ENCODE measurements at regions not wholly inside any gene's neighbourhood (a gene's known extent, or its start where the extent isn't known, plus 50 kb on each side); places are given as distances from the start of the nearest gene placed in this dataset.
A peak's percentile ranks its signal among the peaks of the same experiment; 100 is the strongest.
"Not testable (repeated sequence)": the region's sequence is repeated elsewhere in the genome, so short reads cannot be mapped to it uniquely, and the experiment has no call there.

DNA sequence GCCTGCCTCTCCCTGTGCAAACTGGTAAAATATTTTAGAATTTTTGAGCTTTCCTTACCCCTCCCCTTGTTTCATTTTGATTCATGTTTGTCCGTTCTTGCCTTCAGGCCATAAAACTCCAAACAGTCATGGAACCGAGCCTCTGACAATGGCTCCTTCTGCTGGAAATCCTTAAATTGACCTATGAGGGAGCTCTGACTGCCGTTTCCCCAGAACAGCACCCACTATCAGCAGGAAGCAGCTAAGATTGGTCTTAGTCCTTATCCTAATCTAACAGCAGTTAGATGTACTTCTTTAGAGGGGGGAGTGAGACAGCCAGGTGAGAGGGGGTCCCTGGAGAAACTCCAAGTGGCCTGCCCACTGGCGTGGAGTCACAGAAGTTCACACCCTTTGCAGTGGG is 106.7 kb downstream of the FAM174A start:
- no peak for DNase-seq

DNA sequence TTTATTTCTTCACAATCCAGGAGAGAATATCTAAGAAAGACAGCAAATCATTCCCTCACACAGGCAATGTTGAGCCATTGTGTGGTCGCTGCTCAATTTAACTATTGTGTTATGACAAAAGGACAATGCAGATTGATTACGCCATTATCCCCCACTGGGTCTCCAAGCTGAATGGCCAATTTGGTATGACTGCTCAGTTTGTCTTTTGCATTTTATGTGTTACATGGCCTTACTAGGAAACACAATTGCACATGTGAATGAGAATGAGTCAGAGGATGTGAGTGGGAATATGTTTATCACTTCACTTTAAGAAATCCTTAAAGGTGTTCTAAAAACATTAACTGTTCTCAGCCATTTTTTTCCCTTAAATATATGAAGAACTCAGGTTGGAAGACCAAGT is 108.3 kb downstream of the FAM174A start:
- no peak for DNase-seq

DNA sequence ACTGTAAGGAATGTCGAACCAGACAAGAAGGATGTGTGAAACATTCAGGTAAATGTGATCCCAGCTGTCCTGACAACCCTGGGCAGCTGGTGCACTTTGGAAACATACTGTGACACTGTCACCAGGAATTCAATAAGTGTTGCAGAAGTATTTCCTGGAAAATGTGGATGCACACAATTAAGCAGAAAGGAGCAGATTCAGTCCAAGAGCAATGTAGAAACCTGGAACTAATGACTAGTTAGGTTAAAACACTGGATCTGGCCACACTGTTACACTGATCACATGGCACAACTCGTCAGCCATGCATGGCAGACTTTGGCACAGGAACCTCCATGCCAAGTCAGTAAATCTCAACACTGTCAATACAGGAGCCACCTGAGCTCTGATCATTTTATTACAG is 109.0 kb downstream of the FAM174A start:
- no peak for DNase-seq

DNA sequence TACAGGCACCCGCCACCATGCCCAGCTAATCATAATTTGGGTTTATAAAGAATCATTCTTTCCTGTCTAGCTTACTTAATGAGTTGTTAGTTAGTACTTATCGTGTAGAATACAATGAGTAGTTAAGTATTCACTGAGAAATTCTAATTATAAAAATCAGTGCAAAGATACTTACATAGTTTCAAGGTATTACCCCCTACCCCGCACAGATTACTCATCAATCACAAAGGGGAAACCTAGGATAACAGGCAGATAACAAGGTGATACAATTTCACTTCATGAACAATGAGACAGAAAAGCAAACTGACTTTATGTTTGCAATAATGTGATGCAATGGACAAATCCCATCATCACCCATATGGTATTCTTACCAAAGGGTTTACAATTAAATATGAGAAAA is 109.6 kb downstream of the FAM174A start:
- DNase-seq, result no peak

DNA sequence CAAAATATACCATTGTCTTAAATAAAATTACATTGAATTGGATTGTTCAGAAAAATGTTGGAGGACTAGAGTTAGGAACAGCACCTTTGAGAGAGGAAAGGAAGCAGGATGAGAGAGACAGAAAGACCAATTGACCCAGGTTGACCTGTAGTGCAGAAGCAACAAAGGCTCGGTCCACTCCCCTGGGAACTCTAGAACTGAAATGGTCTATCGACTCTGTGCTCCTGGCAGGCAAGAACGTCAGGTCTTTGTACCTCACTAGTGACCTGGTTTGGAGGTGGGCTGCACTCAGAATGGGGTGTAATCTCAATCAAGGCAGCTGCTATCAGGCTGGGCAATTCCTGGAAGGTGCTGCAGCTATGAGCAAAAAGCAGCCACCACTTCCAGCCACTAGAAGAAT is 110.8 kb downstream of the FAM174A start:
- no peak for DNase-seq

DNA sequence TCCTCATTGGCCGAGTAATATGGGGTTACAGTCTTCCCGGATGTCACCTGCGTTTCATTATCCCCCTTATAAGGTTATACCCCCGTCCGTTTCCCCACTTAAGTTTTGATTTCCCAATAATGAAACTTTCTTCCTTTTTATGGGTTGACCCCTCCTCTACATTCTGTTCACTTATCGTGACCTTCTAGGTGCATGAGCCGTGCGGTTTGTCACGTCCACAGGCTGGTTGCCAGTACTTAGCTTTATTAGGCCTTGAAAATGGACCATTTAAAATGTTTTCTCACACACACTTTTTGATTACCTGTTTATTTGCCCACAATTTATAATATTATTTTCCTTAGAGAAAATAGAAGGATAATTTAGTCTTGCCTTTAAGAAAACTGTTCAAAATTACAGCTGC is 111.5 kb downstream of the FAM174A start:
- no peak for DNase-seq

DNA sequence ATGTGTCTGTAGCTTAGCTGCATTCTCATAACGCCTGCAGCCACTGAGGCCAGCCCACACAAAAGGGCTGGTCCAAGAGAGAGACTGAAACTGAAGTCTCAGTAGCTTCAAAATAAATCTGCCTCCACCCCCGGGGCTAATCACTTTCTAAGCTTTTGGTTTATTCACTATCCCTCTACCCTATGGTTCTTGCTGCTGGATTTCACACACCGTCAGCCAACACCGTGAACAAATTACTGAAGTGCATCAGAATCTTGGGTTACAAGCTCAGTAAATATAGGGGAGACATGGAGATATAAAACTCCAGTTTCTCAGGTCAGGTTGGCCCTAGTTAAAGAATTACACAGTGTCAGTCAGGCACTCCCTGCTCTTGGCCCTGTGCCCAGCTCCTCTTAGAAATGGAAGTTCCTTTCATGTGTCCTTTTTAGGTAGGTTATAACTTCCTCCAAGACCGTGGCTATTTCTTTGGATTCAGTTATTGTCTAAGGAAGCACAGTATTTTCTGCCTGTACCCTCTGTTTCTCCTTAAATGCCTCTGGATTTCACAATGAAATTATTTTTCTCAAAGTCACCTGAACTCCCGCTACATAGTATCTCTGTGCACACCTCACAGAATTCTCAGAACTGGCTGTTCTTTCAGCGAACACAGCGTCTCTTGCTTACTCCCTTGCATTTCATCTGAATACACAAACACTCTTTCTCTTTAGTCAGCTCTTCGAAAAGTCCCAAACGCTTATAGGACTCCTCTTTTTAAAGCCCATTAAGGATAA is 112.5 kb downstream of the FAM174A start:
- DNase-seq, result peak in 1 of 2 experiments; percentile 9

DNA sequence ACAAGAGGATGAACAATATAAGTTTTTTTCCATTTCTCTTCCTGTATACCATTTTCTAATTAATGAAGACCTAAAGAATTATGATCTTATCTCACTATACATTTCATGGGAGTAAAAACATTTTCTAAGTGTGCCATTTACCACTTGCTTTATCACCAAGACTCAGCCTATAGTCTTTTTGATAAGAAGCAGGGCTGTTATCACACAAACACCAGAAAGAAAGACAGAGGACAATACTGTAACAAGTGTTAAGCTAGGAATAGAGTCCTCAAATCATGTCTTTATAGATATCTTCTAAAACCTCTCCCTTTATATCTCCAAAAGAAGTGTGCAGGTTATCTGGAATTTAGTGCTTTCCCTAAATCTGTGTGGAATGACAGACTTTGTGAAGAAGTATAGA is 119.7 kb downstream of the FAM174A start:
- no peak for DNase-seq

DNA sequence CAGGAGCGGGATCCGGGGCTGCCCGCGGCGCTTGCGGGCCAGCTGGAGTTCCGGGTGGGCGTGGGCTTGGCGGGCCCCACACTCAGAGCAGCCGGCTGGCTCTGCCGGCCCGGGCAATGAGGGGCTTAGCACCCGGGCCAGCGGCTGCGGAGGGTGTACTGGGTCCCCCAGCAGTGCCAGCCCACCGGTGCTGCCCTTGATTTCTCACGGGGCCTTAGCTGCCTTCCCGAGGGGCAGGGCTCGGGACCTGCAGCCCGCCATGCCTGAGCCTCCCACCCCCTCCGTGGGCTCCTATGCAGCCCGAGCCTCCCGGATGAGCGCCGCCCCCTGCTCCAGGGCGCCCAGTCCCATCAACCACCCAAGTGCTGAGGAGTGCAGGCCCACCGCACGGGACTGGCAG is 121.6 kb downstream of the FAM174A start:
- not testable (repeated sequence) for DNase-seq

DNA sequence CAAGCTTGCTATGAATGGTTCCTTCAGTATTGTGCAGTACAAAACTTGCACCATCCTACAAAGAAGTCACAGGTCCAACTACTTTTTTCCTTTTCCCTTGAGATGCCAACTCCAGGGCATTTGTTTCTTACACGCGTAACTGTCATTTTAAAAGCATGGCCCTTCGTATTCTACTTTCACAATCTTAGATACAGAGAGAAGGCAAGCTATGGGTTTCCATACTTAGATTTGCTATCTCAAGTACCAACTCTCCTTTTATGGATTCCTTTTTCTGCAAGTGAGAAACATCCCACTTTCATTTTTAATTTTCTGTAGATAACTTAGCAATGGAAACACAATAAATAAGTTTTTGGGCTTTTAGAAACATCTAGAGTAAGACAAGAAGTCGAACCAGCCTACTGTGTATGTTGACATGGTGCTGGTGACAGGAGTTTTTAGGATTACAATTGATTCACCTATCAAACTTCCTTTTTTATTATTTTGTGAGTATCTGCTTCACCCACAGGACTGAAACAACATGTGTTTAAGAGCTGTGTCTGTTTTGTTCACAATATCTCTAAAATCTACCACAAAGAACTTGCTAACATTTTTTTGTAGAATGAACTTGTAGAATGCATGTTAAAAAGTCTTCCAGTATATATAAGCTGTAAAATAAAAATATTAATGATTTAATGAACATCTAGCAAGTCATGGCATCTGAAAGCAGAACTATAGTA is 124.1 kb downstream of the FAM174A start:
- DNase-seq, result no peak

DNA sequence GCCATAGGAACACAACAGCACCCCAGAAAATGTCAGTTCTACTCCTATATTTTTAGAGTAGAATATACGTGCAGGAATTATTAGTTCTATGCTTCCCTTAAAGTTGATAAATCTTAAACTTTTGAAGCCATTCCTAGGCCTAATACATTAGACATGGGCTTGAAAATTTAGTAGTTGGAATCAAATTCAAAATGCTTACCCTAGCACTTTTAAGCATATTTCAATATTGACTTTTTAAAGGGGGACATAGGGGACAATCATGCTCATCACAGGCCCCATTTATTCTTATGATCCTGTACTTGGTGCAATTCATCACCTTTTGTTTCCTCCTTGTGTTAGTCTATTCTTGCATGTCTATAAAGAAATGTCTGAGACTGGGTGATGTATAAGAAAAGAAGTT is 129.0 kb downstream of the FAM174A start:
- DNase-seq, result no peak

DNA sequence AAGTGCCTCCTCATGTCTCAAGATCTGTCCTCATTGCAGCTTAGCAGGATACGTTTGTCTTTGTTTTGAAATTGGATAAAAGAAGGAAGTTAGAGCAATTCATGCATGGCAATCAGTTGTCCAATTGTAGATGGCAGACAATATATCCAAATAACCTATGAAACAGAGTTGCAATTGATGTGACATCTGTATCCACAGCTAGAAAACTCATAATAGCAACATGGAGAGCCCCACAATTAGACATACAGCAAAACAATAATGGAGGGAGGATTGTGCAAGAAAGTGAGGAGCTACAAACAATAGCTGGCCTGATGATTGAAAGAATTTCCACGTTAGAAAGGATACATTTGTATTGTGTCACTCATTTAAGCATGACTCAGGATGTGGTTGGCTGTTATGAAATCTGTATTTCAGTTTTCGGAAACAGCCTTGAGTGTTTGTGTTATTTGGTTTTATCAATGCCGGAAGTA is 132.0 kb downstream of the FAM174A start:
- no peak for DNase-seq

DNA sequence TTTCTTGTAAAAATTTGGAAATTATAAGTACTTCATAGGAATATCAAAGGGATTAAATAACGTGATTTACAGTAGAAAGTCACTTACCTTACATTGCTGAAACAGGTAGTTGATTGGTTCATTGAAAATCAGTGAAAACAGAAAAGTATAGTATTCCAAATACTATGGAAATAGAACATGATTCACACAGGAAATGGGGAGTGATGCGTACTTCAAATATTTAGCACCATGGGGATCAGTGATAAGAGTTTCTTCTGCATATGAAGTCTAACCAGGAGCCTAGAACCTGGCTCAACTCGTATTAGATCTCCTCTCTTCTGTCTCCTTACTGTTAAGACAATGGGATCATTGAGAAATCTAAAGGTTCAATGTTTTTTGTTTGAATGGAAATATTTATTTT is 133.3 kb downstream of the FAM174A start:
- no peak for DNase-seq

DNA sequence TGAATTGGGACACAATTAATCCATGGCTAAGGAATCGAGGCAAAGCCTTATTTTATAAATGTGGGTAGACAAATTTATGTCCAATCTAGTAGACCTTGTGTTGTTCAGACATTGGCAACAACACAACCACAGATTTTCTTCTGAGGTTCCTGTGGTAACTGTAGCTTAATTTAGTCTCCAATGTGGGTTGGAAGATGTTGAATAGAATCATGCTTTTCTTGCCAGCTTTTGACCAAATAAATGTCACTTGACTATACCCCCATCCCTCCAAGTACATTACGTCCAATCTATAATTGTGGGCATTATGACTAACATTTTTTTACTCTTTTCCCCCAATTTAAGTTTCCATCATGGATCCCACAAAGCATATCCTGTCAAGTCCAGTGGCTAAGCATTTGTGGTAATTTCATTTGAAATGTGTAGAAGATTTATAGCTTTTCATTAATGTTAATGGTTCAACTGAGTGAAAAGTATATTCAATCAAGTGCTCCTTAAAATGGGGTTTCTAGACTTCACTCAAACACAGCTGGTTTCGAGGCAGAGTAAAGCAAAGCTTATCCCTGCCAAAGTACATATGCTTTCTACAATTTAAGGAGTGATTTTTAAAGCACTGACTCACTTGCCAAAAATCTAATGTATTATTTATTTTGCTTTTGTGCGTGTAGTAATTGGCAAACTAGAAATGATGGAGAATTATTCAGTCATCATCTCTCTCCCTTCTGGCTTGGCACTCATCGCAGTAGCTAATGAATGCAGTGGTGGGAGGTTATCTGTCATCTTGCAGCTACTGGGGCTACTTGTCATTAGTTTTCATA is 141.8 kb downstream of the FAM174A start:
- DNase-seq, result no peak

DNA sequence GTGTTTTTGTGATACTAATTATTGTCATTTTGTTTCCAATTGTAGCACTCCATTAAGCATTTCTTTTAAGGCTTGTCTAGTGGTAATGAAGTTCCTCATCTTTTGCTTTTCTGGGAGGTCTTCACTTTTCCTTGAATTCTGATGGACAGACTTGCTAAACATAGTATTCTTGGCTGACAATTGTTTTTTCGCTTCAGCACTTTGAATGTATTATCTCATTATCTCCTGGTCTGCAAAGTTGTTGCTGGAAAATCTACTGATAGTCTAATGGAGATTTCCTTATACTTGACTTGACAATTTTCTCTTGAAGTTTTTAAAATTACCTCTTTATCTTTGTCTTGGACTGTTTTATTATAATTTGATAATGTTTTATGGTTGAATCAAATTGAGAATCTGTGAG is 147.5 kb downstream of the FAM174A start:
- no peak for DNase-seq

DNA sequence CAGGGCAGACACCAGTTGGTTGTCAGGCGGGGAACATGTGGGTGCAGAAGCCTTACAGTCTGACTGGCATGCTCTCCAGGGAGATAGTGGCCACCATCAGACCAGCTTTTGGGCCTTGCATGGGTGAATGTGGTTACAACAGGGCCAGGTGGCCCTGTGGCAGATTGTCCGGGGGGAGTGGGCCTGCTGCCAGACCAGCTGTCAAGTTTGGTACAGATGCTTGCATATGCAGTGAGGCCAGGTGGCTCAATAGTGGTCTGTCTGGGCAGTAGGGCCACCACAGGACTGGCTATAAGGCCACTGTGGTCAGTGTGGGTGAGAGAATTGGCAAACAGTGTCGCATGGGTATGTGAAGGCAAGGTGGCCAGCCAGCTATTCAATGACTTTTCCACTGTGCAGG is 148.7 kb downstream of the FAM174A start:
- DNase-seq, result peak; percentile 15 to 60

DNA sequence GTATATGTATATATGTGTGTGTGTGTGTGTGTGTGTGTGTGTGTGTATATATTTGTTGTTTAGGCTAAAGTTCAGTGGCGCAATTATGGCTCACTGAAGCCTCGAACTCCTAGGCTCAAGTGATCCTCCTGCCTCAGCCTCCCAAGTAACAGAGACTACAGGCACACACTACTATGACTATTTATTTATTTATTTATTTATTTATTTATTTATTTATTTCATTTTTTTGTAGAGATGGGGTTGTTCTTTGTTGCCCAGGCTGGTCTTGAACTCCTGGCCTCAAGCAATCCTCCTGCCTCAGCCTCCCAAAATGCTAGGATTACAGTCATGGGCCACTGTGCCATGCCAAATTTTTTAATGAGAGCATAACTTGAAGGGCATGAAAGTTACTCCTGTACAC is 149.9 kb downstream of the FAM174A start:
- not testable (repeated sequence) for DNase-seq

DNA sequence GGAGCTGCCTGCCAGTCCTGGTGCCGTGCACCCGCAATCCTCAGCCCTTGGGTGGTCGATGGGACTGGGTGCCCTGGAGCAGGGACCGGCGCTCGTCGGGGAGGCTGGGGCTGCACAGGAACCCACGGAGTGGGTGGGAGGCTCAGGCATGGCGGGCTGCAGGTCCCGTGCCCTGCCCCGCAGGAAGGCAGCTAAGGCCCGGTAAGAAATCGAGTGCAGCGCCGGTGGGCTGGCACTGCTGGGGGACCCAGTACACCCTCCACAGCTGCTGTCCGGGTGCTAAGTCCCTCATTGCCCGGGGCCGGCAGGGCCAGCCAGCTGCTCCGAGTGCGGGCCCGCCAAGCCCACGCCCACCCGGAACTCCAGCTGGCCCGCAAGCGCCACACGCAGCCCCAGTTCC is 153.7 kb downstream of the FAM174A start:
- DNase-seq, result not testable (repeated sequence)

DNA sequence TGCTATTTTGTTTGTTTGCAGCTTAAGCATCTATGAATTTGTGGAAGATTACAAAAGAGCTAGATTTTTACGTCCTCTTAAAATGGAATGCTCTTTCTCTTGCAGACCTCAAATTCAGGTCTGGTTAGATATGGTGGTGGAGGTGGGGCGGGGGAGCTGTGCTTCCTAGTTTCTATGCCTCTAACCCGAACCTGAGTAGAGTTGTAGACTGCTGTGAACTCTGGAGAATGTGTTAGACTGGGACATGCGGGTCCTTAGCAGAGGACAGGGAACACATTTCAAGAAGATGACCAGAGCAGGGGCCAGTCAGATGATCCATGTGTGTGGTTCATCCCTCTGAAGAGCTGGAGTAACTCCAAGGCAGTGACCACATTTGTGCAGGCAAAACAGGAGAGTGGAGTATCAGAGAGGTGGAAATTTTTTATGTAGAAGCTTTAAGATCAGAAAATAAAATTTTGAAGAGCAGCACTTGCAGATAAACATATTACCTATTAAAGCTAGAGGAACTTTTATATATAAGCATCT is 154.9 kb downstream of the FAM174A start:
- DNase-seq, result no peak

DNA sequence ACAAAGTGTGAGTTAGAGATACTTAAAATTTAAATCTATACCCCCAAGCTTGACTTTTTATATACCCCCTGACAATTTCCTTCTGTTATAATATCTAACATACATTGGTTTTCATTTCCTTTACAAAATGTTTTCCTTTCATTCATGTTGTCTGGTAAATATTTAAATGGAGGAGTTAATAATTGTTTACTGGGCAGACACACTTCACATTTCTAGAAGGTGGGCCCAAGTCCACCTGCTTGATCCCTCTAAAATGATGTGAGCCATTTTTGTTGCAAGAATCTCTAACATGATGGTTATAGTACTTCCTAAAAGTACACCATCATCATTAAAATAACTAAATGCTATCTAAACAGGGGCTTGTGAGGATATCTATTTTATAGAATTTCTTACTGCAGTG is 155.9 kb downstream of the FAM174A start:
- no peak for DNase-seq

DNA sequence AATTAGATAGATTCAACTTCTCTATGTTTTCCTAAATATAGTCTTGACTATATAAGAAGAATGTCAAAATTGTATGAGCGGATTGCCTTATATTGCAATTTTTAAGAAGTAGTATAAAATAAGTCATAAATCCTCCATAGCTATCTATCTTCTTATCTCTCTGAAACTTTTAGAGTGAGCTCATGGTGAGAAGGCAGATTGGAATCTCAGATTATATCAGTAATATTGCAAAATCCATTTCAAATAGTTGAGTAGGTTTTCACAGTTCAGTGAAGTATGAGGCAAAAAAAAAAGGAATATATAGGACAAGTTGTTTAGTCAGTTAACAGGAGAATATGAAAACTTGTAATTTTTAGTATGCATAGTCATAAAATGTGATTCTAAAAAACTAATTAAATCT is 156.4 kb downstream of the FAM174A start:
- no peak for DNase-seq

DNA sequence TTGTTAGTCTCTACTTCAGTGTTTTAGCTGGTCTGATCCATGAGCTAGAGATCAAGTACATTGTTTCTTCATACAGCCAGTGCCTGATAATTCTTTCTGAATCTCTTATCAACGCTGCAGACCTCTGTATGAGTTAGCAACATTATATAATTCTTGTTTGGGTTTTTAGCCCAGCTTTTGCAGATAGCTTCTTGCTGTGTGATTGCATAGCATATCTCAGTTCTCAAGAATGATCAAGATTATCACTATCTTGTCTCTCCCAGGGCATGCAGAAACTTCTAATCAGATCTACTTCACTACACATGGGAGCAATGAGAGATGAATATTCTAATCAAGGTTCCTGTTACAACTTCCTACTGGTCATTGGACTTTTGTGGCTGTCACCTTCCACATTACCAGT is 158.3 kb downstream of the FAM174A start:
- DNase-seq, result no peak

DNA sequence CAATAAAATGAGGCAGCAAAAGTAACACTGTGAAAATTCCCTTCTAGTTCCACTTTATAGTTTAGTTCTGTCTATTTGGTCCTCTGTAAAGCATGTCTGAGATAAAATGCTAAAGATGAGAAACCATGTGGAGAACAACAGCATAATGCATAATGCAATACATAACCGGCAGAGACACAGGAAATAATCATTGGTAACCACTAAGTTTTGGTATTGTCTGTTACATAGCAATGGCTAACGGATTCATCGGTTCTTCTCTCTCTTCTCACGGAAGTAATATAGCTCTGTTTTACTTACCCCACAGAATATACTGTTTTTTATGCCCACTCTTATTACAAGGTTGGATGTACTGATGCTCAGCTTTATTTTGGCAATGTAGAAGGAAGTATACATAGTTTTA is 158.9 kb downstream of the FAM174A start:
- DNase-seq, result no peak
